Spinal cord (tissue), 9 donors: ENCODE measurements at regions not wholly inside any gene's neighbourhood (a gene's known extent, or its start where the extent isn't known, plus 50 kb on each side); places are given as distances from the start of the nearest gene placed in this dataset.

Source experiments
- DNase-seq, 6 donors: peaks; one replicate each; pipeline versions ENCODE4 v3.0.0 to v3.0.0-alpha.2; 2013 to 2015; ENCODE audit warnings: low spot score in 6 of 6, low read depth in 4 of 6
- H3K27ac ChIP-seq: one replicate; pipeline ENCODE4 v1.5.1; 2013; ENCODE audit warnings: low read depth, low read length, control low read depth
- H3K27me3 ChIP-seq: one replicate; pipeline ENCODE4 v1.6.1; 2013; ENCODE audit warnings: low read length; ENCODE audit not compliant: control insufficient read depth, insufficient read depth
- H3K36me3 ChIP-seq: one replicate; pipeline ENCODE4 v1.6.1; 2013; ENCODE audit warnings: low read length; ENCODE audit not compliant: control insufficient read depth, insufficient read depth
- H3K4me1 ChIP-seq: one replicate; pipeline ENCODE4 v1.6.1; 2013; ENCODE audit warnings: low read length; ENCODE audit not compliant: control insufficient read depth, insufficient read depth
- H3K4me3 ChIP-seq: one replicate; pipeline ENCODE4 v1.5.1; 2013; ENCODE audit warnings: low read depth, low read length, control low read depth
- H3K9me3 ChIP-seq: one replicate; pipeline ENCODE4 v1.6.1; 2013; ENCODE audit warnings: low read length; ENCODE audit not compliant: control insufficient read depth, insufficient read depth
- WGBS: methylation state at CpG from one replicate; pipeline ENCODE4 v1.1.5; 2013; ENCODE audit warnings: missing lambda C conversion rate; ENCODE audit not compliant: insufficient coverage; 5-methylcytosine and 5-hydroxymethylcytosine counted together
- donor health status: healthy.

- H3K27me3 ChIP-seq: no peaks in the 10 kb centered on the region
- no peaks in the 10 kb centered on the region for H3K36me3 ChIP-seq
- no peak for DNase-seq
- H3K9me3 ChIP-seq: no peaks in the 10 kb centered on the region
- no peaks in the 10 kb centered on the region for H3K4me1 ChIP-seq
- WGBS: 92% methylated on average over 2 of the region's 3 CpGs
- H3K27ac ChIP-seq: no peak overlapping the region
- H3K4me3 ChIP-seq: no peak overlapping the region
Measured at GRCh38 chr1:198908995-198909394, 270.2 kb downstream of the PTPRC start.

GRCh38 chr1:198909973-198910372, 271.1 kb downstream of the PTPRC start:
- no peaks in the 10 kb centered on the region for H3K9me3 ChIP-seq
- no peak for DNase-seq
- H3K4me1 ChIP-seq: no peaks in the 10 kb centered on the region
- no peaks in the 10 kb centered on the region for H3K27me3 ChIP-seq
- no peak overlapping the region for H3K27ac ChIP-seq
- WGBS: 17% methylated on average over 1 of the region's 2 CpGs
- no peak overlapping the region for H3K4me3 ChIP-seq
- H3K36me3 ChIP-seq: no peaks in the 10 kb centered on the region

DNA sequence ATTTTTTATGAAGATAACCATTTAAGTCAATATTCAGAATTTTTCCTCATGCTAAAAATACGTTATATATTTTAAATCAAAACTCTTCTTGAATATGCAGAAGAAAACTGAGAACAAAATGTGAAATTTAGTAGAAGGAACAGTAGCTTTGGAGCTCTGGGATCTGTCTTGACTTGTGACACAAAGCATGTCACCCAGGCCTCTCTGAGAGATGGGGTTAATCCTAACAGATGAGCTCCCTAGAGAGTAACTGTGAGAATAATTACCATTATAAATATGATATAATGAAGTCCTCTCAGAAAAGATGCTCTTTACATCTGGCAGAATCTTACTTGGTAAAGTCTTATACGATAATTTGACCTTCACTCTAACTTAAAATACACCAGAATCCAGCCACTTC, 272.0 kb downstream of the PTPRC start:
- Histone ChIP-seq H3K9me3 (no peaks in the 10 kb centered on the region), H3K27ac (no peak overlapping the region), H3K36me3 (no peaks in the 10 kb centered on the region), H3K27me3 (no peaks in the 10 kb centered on the region), H3K4me3 (no peak overlapping the region), H3K4me1 (no peaks in the 10 kb centered on the region)
- WGBS: 88% methylated on average over 1 of the region's 2 CpGs
- no peak for DNase-seq

GRCh38 chr1:198912046-198912445, 273.2 kb downstream of the PTPRC start:
- no peak overlapping the region for H3K27ac ChIP-seq
- no peaks in the 10 kb centered on the region for H3K4me1 ChIP-seq
- H3K9me3 ChIP-seq: no peaks in the 10 kb centered on the region
- WGBS: no CpG with 5 or more reads among the region's 1 CpG
- H3K27me3 ChIP-seq: no peaks in the 10 kb centered on the region
- DNase-seq: no peak
- H3K4me3 ChIP-seq: no peak overlapping the region
- H3K36me3 ChIP-seq: no peaks in the 10 kb centered on the region

DNA sequence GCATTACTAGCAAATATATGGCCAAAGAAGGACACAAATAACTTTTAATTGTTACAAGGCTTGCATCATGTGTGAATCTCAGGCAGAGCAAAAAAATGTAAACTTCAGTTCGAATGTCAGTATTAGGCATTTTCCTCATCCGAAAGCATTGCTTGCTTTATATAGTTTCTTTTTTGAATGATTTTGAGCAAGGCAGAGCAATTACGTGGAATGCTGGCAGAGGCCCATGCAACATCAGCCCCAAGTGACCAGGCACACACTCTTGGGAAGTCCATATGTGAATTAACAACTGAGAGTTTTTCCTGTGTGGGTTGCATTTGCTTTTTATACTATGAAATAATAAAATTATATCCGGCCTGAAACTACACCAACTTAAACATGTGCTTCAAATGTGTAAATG, 274.8 kb downstream of the PTPRC start:
- H3K9me3 ChIP-seq: no peaks in the 10 kb centered on the region
- WGBS: 70% methylated on average over 3 of the region's 4 CpGs
- no peaks in the 10 kb centered on the region for H3K4me1 ChIP-seq
- no peak overlapping the region for H3K27ac ChIP-seq
- H3K4me3 ChIP-seq: no peak overlapping the region
- no peaks in the 10 kb centered on the region for H3K36me3 ChIP-seq
- no peaks in the 10 kb centered on the region for H3K27me3 ChIP-seq
- no peak for DNase-seq

DNA sequence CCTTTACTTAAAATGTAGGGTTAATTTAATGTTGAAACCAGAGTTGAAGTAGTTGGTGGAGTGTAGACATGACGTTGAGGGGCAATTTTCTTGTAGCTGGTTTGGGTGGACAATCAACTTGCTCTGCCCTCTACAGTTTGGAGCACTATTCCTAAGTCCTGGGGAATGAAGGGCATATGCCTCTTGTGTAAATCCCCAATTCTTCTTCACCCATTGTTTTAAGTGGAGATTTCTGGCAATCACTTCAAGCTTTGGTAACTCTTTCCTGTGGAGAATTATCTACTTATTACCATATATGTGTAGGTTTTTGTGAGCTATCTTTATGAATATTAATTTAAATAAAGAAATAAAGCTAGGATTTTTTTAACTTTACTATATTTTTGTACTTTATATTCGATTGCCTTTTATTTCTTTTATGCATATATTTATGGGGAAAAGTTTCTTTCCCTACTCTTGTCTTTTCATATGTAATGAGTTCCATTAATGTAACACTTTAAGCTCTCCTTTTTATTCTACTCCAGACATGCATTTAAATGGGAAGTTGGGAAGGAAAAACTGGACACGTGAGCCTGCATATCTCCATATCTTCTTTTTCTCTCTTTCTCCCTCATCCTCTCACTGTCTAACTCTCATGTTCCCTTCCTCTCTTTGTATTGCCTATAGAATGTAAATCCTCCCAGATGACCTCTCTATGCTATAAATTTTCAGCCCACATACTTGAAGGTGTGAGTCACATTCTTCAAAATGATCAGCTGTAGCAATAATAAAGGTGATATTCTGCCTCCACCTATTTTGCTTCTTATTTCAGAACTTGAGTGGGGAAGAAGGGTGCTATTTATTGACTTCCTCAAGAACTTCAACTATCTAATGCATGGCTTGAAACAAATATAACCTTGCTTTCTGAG, 276.7 kb downstream of the PTPRC start:
- H3K27me3 ChIP-seq: no peaks in the 10 kb centered on the region
- no peaks in the 10 kb centered on the region for H3K36me3 ChIP-seq
- no CpG with 5 or more reads among the region's 3 CpGs for WGBS
- no peak overlapping the region for H3K4me3 ChIP-seq
- no peak for DNase-seq
- peaks cover 2% of the 10 kb centered on the region for H3K9me3 ChIP-seq
- H3K27ac ChIP-seq: no peak overlapping the region
- no peaks in the 10 kb centered on the region for H3K4me1 ChIP-seq

DNA sequence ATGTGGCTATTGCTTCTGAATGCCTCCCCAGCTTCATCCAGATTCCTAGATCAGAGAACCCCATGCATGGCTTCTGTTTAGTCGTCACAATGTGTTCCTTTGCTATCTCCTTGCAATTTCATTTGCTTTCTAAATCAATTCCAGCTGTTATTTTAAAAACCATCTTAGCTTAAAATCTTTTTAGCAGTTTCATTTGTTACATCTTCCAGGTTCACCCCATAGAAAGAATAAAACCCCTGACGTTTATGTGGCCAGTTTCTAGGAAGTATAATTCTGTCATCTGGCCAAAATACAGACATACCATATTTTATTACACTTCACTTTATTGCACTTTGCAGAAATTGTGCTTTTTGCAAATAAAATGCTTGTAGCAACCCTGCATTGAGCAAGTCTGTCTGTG, 278.4 kb downstream of the PTPRC start:
- Histone ChIP-seq H3K4me3 (no peak overlapping the region), H3K9me3 (peaks cover 2% of the 10 kb centered on the region), H3K36me3 (no peaks in the 10 kb centered on the region), H3K27ac (no peak overlapping the region), H3K27me3 (no peaks in the 10 kb centered on the region), H3K4me1 (no peaks in the 10 kb centered on the region)
- 73% methylated on average over 1 of the region's 2 CpGs for WGBS
- no peak for DNase-seq

DNA sequence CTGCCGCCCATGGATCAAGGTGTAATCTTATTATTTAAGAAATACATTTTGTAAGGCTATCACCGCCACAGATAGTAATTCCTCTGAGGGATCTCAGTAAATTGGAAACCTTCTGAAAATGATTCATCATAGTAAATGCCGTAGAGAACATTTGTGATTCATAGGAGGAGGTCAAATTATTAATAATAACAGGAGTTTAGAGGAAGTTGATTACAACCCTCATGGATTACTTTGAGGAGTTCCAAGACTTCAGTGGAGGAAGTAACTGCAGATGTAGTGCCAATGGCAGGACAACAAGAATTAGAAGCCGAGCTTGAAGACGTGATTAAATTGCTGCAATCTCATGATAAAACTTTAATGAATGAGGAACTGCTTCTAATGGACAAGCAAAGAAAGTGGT, 280.1 kb downstream of the PTPRC start:
- 50% methylated on average over 2 of the region's 5 CpGs for WGBS
- DNase-seq: no peak
- Histone ChIP-seq H3K9me3 (peaks cover 2% of the 10 kb centered on the region), H3K4me3 (no peak overlapping the region), H3K27ac (no peak overlapping the region), H3K27me3 (no peaks in the 10 kb centered on the region), H3K4me1 (no peaks in the 10 kb centered on the region), H3K36me3 (no peaks in the 10 kb centered on the region)

- 82% methylated on average over 3 of the region's 5 CpGs for WGBS
- H3K36me3 ChIP-seq: no peaks in the 10 kb centered on the region
- no peaks in the 10 kb centered on the region for H3K27me3 ChIP-seq
- H3K27ac ChIP-seq: no peak overlapping the region
- peaks cover 2% of the 10 kb centered on the region for H3K9me3 ChIP-seq
- H3K4me3 ChIP-seq: no peak overlapping the region
- DNase-seq: no peak
- H3K4me1 ChIP-seq: no peaks in the 10 kb centered on the region
Measured at GRCh38 chr1:198919667-198920398, 281.0 kb downstream of the PTPRC start.
